ENCODE measurements at regions not wholly inside any gene's neighbourhood (a gene's known extent, or its start where the extent isn't known, plus 50 kb on each side); places are given as distances from the start of the nearest gene placed in this dataset.

- POLR2A ChIA-PET, result no interaction called here
- ATAC-seq, result no peak
- no peak for FAIRE-seq
- Histone ChIP-seq H3K4me3 (no peak overlapping the region), H3K4me2 (no peak overlapping the region), H3K27ac (no peak overlapping the region), H3K9me3 (no peaks in the 10 kb centered on the region), H3K4me1 (no peaks in the 10 kb centered on the region)
- CTCF ChIA-PET, result interaction anchor here (1.1 kb wide), 1 partner anchor 19 kb away, joined by 3 read pairs; no protein-coding TSS in a partner anchor
- TF ChIP-seq PBX3 (IDR thresholded peaks at IDR 0.05), result no peak
- TF ChIP-seq RCOR1 (IDR thresholded peaks at IDR 0.05; ENCODE audit: low read depth, low read length), result no peak
- TF ChIP-seq ZSCAN20 (CRISPR knock-in tag; IDR thresholded peaks at IDR 0.05), result no peak
- TF ChIP-seq HEYL (CRISPR knock-in tag; IDR thresholded peaks at IDR 0.05), result no peak
- no peak for TF ChIP-seq MAZ (IDR thresholded peaks at IDR 0.05; ENCODE audit: borderline replicate concordance, low read depth, low read length)
- TF ChIP-seq E2F6 (IDR thresholded peaks at IDR 0.05; ENCODE audit: borderline replicate concordance, low read depth), result no peak
- no peak for TF ChIP-seq ESRRA (IDR thresholded peaks at IDR 0.05; ENCODE audit: borderline replicate concordance, low read length)
- no peak for TF ChIP-seq JUN (IDR thresholded peaks at IDR 0.05)
- no peak for TF ChIP-seq TFCP2L1 (CRISPR knock-in tag; IDR thresholded peaks at IDR 0.05)
- TF ChIP-seq, protein P1, sequence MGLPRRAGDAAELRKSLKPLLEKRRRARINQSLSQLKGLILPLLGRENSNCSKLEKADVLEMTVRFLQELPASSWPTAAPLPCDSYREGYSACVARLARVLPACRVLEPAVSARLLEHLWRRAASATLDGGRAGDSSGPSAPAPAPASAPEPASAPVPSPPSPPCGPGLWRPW (IDR thresholded peaks at IDR 0.05), result no peak
- TF ChIP-seq TP53 (CRISPR knock-in tag; IDR thresholded peaks at IDR 0.05), result no peak
- TF ChIP-seq FOXS1 (CRISPR knock-in tag; IDR thresholded peaks at IDR 0.05), result no peak
- no peak for TF ChIP-seq ZFP36 (IDR thresholded peaks at IDR 0.05; ENCODE audit: borderline replicate concordance, partially characterized antibody)
- TF ChIP-seq NR3C1 (IDR thresholded peaks at IDR 0.05), result no peak
- no peak for DNase-seq (ENCODE audit: low read depth in 1 of 2, low spot score in 1 of 2)
Observed at GRCh38 chr2:156211318-156211717, 121.2 kb downstream of the NR4A2 start.

- POLR2A ChIA-PET, result no interaction called here
- no peak for DNase-seq (ENCODE audit: low read depth in 1 of 2, low spot score in 1 of 2)
- WGBS (ENCODE audit: missing lambda C conversion rate), result 61% methylated on average over 2 of the region's 2 CpGs
- TF ChIP-seq RNF2 (IDR thresholded peaks at IDR 0.05; ENCODE audit: borderline replicate concordance, low read depth), result no peak
- TF ChIP-seq E2F6 (IDR thresholded peaks at IDR 0.05; ENCODE audit: borderline replicate concordance, low read depth), result no peak
- no peak for TF ChIP-seq BCL3 (IDR thresholded peaks at IDR 0.05)
- no peak for TF ChIP-seq POLR2AphosphoS2 (conservative IDR thresholded peaks at IDR 0.05; ENCODE audit: low read length)
- TF ChIP-seq, protein P2, sequence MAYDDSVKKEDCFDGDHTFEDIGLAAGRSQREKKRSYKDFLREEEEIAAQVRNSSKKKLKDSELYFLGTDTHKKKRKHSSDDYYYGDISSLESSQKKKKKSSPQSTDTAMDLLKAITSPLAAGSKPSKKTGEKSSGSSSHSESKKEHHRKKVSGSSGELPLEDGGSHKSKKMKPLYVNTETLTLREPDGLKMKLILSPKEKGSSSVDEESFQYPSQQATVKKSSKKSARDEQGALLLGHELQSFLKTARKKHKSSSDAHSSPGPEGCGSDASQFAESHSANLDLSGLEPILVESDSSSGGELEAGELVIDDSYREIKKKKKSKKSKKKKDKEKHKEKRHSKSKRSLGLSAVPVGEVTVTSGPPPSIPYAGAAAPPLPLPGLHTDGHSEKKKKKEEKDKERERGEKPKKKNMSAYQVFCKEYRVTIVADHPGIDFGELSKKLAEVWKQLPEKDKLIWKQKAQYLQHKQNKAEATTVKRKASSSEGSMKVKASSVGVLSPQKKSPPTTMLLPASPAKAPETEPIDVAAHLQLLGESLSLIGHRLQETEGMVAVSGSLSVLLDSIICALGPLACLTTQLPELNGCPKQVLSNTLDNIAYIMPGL (CRISPR knock-in tag; IDR thresholded peaks at IDR 0.05; ENCODE audit: borderline replicate concordance), result no peak
- TF ChIP-seq CEBPB (IDR thresholded peaks at IDR 0.05), result no peak
- TF ChIP-seq ATOH8 (CRISPR knock-in tag; IDR thresholded peaks at IDR 0.05; ENCODE audit: low read depth), result no peak
- no peak for TF ChIP-seq FOXS1 (CRISPR knock-in tag; IDR thresholded peaks at IDR 0.05)
- no peak for TF ChIP-seq HOXA7 (CRISPR knock-in tag; IDR thresholded peaks at IDR 0.05)
- no peak for TF ChIP-seq REST (IDR thresholded peaks at IDR 0.05)
- no peak for TF ChIP-seq GATA3 (IDR thresholded peaks at IDR 0.05; ENCODE audit: borderline replicate concordance)
- TF ChIP-seq ZFP36 (IDR thresholded peaks at IDR 0.05; ENCODE audit: borderline replicate concordance, partially characterized antibody), result no peak
- no peak for TF ChIP-seq ELK1 (IDR thresholded peaks at IDR 0.05; ENCODE audit: low read depth, low read length)
- no peak for TF ChIP-seq CHD4 (IDR thresholded peaks at IDR 0.05; ENCODE audit: borderline replicate concordance)
- no peak for TF ChIP-seq HDAC2 (IDR thresholded peaks at IDR 0.05)
Observed at GRCh38 chr2:156206355-156206754, 126.2 kb downstream of the NR4A2 start.

More at GRCh38 chr2:156206355-156206754, 126.2 kb downstream of the NR4A2 start:
- no peak for ATAC-seq
- Histone ChIP-seq H3K4me2 (no peak overlapping the region), H3K4me1 (no peaks in the 10 kb centered on the region), H3K4me3 (no peak overlapping the region), H3K9me3 (no peaks in the 10 kb centered on the region), H3K27ac (no peak overlapping the region)
- CTCF ChIA-PET, result no interaction called here
- no peak for FAIRE-seq

Measured in A549 (cell line).